PC-9 (cell line): ENCODE measurements at regions not wholly inside any gene's neighbourhood (a gene's known extent, or its start where the extent isn't known, plus 50 kb on each side); places are given as distances from the start of the nearest gene placed in this dataset.

ENCODE experiments used
- BruUV-seq: library from RNA; stranded (reverse); fragments of 400-500 nt; replicated peaks from 2 replicates; lab custom pipeline; 2021; lab: Mats Ljungman, UMichigan
- CTCF ChIA-PET: fragments of 300-600 bp; sonication (Branson Sonifier 250); formaldehyde crosslinking; loops from one replicate; lab custom pipeline; 2022; ENCODE audit warnings: antibody characterized with exemption; lab: Charles Lee
- POLR2A ChIA-PET: fragments of 300-600 bp; sonication (Branson Sonifier 250); formaldehyde crosslinking; loops from one replicate; lab custom pipeline; 2022; ENCODE audit warnings: antibody characterized with exemption; ENCODE audit not compliant: unreplicated experiment; lab: Charles Lee
- DNase-seq, 2 experiments: peaks; one replicate each; pipeline versions ENCODE4 v3.0.0 to v3.0.0-alpha.2; 2015 to 2022; ENCODE audit warnings: mixed read lengths in 1 of 2
- H2AFZ ChIP-seq: fragments of 200-600 bp; sonication (generic); 2 replicates; pipeline ENCODE4 v1.8.1; 2017; ENCODE audit warnings: antibody characterized with exemption
- H3F3A ChIP-seq: fragments of 200-600 bp; sonication (generic); 2 replicates; pipeline ENCODE4 v1.8.1; 2017; ENCODE audit warnings: antibody characterized with exemption, mild to moderate bottlenecking, low read depth; ENCODE audit not compliant: insufficient read depth
- H3K27ac ChIP-seq: fragments of 200-600 bp; sonication (generic); 2 replicates; pipeline ENCODE4 v1.6.1; 2016; ENCODE audit warnings: mixed run types
- H3K27me3 ChIP-seq: fragments of 200-600 bp; sonication (generic); 2 replicates; pipeline ENCODE4 v1.6.1; 2016; ENCODE audit warnings: low read depth, mixed run types; ENCODE audit not compliant: insufficient read depth
- H3K36me3 ChIP-seq: fragments of 200-600 bp; sonication (generic); 2 replicates; pipeline ENCODE4 v1.6.1; 2016; ENCODE audit warnings: low read depth, mixed run types
- H3K4me1 ChIP-seq: fragments of 200-600 bp; sonication (generic); replicated peaks from 2 replicates; pipeline ENCODE4 v1.6.1; 2016; ENCODE audit warnings: mixed run types; ENCODE audit not compliant: insufficient read depth
- H3K4me2 ChIP-seq: fragments of 200-600 bp; sonication (generic); 2 replicates; pipeline ENCODE4 v1.6.1; 2017; ENCODE audit warnings: mixed run types
- H3K4me3 ChIP-seq: fragments of 200-600 bp; sonication (generic); 2 replicates; pipeline ENCODE4 v1.6.1; 2016; ENCODE audit warnings: mixed run types
- H3K79me2 ChIP-seq: fragments of 200-600 bp; sonication (generic); 2 replicates; pipeline ENCODE4 v1.6.1; 2017; ENCODE audit warnings: low read depth, mixed run types
- H3K9me2 ChIP-seq: fragments of 200-600 bp; sonication (generic); 2 replicates; pipeline ENCODE4 v1.8.1; 2017; ENCODE audit warnings: mild to moderate bottlenecking; ENCODE audit not compliant: insufficient read depth
- H3K9me3 ChIP-seq: fragments of 200-600 bp; sonication (generic); 2 replicates; pipeline ENCODE4 v1.8.1; 2016; ENCODE audit warnings: low read depth; ENCODE audit not compliant: insufficient read depth
- H4K20me1 ChIP-seq: fragments of 200-600 bp; sonication (generic); 2 replicates; pipeline ENCODE4 v1.8.1; 2017; ENCODE audit not compliant: insufficient read depth
- EZH2 ChIP-seq: fragments of 200-600 bp; sonication (generic); IDR thresholded peaks from 2 replicates; pipeline ENCODE4 v1.8.0; 2017; ENCODE audit warnings: antibody characterized with exemption, low read depth
- intact Hi-C: fragments of 100-400 bp; cut with micrococcal nuclease; formaldehyde crosslinking; loops from one replicate; pipeline ENCODE4 v1.10.0; 2022; ENCODE audit not compliant: unreplicated experiment
- TF ChIP-seq, protein P1 (sequence below): fragments of 200-600 bp; sonication (generic); conservative IDR thresholded peaks from 2 replicates; pipeline ENCODE4 v1.6.1; 2017; ENCODE audit warnings: mixed run types, antibody characterized with exemption, mild to moderate bottlenecking, moderate library complexity

DNA sequence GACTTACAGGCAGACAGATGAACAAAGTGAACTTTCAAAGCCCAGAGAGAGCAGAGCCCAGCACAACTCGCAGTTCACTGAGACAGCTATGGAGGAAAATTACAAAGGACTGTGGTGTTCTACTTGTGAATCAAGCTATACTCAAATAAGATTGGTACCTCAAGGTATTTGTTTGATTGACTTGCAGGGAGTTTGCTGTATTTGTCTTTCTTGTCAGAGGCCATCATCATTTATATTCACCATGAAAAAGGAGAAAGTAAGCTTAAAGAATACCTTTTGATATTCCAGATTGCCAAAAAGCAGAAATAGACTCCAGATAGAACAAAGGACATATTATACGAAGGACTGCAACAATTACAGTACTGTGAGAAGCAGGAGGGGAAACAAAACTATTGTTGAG is 1047.9 kb downstream of the RPA4 start:
- intact Hi-C loops: no loop called here
- no peaks in the 10 kb centered on the region for H4K20me1 ChIP-seq
- H2AFZ ChIP-seq: no peak overlapping the region
- ChIA-PET POLR2A (no interaction called here), CTCF (no interaction called here)
- H3K27me3 ChIP-seq: no peaks in the 10 kb centered on the region
- H3K36me3 ChIP-seq: no peaks in the 10 kb centered on the region
- no peaks in the 10 kb centered on the region for H3K79me2 ChIP-seq
- H3K9me3 ChIP-seq: no peaks in the 10 kb centered on the region
- H3K27ac ChIP-seq: no peak overlapping the region
- no peaks in the 10 kb centered on the region for H3K4me1 ChIP-seq
- no peaks in the 10 kb centered on the region for H3F3A ChIP-seq
- TF ChIP-seq, protein P1, sequence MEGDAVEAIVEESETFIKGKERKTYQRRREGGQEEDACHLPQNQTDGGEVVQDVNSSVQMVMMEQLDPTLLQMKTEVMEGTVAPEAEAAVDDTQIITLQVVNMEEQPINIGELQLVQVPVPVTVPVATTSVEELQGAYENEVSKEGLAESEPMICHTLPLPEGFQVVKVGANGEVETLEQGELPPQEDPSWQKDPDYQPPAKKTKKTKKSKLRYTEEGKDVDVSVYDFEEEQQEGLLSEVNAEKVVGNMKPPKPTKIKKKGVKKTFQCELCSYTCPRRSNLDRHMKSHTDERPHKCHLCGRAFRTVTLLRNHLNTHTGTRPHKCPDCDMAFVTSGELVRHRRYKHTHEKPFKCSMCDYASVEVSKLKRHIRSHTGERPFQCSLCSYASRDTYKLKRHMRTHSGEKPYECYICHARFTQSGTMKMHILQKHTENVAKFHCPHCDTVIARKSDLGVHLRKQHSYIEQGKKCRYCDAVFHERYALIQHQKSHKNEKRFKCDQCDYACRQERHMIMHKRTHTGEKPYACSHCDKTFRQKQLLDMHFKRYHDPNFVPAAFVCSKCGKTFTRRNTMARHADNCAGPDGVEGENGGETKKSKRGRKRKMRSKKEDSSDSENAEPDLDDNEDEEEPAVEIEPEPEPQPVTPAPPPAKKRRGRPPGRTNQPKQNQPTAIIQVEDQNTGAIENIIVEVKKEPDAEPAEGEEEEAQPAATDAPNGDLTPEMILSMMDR: no peak
- TF ChIP-seq EZH2: no peak
- no peak for DNase-seq
- no peaks in the 10 kb centered on the region for H3K9me2 ChIP-seq
- no TSS peak for BruUV-seq
- H3K4me2 ChIP-seq: no peak overlapping the region
- H3K4me3 ChIP-seq: no peak overlapping the region

DNA sequence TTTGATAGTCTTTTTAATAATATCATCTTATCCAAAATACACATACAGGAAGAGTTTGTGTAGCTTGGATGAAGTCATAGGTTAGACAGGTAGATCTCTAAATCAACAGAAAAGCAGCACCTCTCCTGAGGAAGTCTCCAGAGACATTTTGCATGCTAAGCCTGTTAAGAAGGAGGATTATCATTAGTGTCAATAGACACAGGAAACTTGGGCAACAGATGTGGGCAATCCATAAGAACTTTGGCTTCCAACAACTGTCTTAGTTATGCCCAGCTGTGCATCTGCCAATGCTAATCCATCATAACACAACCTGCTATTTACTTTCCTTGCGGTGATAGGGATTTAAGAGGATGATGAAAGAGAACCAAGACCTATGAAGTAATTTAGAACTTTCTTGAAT is 1052.6 kb downstream of the RPA4 start:
- BruUV-seq: no TSS peak
- no peak for DNase-seq
- intact Hi-C loops: no loop called here
- POLR2A ChIA-PET: no interaction called here
- CTCF ChIA-PET: no interaction called here
- TF ChIP-seq, protein P1: no peak
- no peak for TF ChIP-seq EZH2
- Histone ChIP-seq H3K4me3 (no peak overlapping the region), H3K4me1 (no peaks in the 10 kb centered on the region), H4K20me1 (no peaks in the 10 kb centered on the region), H3K9me2 (no peaks in the 10 kb centered on the region), H2AFZ (no peak overlapping the region), H3K27me3 (no peaks in the 10 kb centered on the region), H3K36me3 (no peaks in the 10 kb centered on the region), H3K79me2 (no peaks in the 10 kb centered on the region), H3K4me2 (no peak overlapping the region), H3F3A (no peaks in the 10 kb centered on the region), H3K27ac (no peak overlapping the region), H3K9me3 (no peaks in the 10 kb centered on the region)

DNA sequence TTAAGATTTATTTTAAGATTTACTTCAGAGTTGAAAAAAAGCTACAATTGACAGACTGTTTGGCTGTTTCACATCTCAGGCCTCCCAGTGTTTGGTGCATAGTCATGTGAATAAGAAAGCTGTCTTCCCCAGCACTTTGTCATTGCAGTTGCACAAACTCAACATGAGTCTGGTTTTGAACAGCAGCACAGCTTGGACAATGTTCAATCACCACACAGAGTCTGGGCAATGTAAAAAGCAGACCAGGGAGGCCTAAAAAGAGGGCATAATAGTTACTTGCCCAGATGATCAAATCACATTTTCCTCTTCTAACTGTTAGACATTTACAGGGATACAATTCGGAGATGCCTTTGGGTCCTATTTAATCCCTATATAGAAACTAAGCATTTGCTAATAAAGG is 1055.0 kb downstream of the RPA4 start:
- Histone ChIP-seq H4K20me1 (no peaks in the 10 kb centered on the region), H3K4me2 (no peak overlapping the region), H3K4me1 (no peaks in the 10 kb centered on the region), H3K9me2 (no peaks in the 10 kb centered on the region), H3K4me3 (no peak overlapping the region), H3K79me2 (no peaks in the 10 kb centered on the region), H2AFZ (no peak overlapping the region), H3K36me3 (no peaks in the 10 kb centered on the region), H3F3A (no peaks in the 10 kb centered on the region), H3K9me3 (no peaks in the 10 kb centered on the region), H3K27me3 (no peaks in the 10 kb centered on the region), H3K27ac (no peak overlapping the region)
- TF ChIP-seq, protein P1: no peak
- TF ChIP-seq EZH2: no peak
- intact Hi-C loops: no loop called here
- no TSS peak for BruUV-seq
- ChIA-PET POLR2A (no interaction called here), CTCF (no interaction called here)
- DNase-seq: no peak
